ENCODE measurements at regions not wholly inside any gene's neighbourhood (a gene's known extent, or its start where the extent isn't known, plus 50 kb on each side); places are given as distances from the start of the nearest gene placed in this dataset.

DNA sequence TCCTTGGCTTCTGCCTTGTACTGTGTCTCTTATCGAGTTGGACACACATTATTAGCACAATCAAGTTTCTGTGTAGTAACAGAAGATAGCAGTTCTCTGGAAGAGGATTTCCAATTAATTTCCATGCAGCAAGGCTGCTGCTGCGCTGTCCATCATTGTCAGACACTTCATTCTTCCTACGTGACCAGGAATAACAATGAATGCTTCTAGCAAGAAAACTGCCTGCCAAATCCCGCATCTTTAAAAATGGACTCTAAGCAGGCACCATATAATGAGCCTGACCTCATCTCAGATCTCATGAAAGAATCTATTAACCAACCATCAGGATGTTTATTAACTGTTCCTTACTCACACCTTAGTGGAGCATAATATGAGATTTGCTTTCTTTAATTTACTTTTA, 1067.7 kb upstream of the FAM98A start:
- WGBS, 2 experiments (ENCODE audit: insufficient coverage in 2 of 2): 75 to 93% methylated on average over 3 of the region's 4 CpGs
- Histone ChIP-seq H3K27ac (ENCODE audit: low read depth, low read length, severe bottlenecking) (no peak overlapping the region), H3K4me3 (ENCODE audit: extremely low read depth, insufficient read depth, low read length, poor library complexity, severe bottlenecking) (no peak overlapping the region), H3K9me3 (ENCODE audit: control insufficient read depth, low read length) (no peaks in the 10 kb centered on the region), H3K4me1 (ENCODE audit: control insufficient read depth, insufficient read depth, low read length, poor library complexity, severe bottlenecking) (no peaks in the 10 kb centered on the region), H3K36me3 (ENCODE audit: control insufficient read depth, insufficient read depth, low read length) (no peaks in the 10 kb centered on the region)

DNA sequence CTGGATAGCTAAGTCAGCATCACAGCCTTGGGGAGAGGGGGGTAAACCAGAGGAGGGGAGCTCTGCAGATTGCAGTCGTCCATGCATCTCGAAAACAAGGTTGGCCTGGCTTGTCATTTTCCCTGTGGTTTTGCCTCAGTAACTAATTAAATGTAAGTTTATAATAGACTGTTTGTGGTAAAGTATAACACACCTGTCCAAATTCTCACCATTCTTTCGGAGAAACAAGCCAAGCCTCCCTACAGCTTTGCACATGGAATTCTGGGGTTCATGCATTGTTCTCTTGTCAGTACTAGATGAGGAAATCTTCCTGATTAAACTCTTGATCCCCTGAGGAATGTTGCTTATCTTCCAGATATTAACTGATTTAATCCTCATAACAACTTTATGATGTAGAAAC, 1065.2 kb upstream of the FAM98A start:
- Histone ChIP-seq H3K27ac (ENCODE audit: low read depth, low read length, severe bottlenecking) (no peak overlapping the region), H3K4me1 (ENCODE audit: control insufficient read depth, insufficient read depth, low read length, poor library complexity, severe bottlenecking) (no peaks in the 10 kb centered on the region)

DNA sequence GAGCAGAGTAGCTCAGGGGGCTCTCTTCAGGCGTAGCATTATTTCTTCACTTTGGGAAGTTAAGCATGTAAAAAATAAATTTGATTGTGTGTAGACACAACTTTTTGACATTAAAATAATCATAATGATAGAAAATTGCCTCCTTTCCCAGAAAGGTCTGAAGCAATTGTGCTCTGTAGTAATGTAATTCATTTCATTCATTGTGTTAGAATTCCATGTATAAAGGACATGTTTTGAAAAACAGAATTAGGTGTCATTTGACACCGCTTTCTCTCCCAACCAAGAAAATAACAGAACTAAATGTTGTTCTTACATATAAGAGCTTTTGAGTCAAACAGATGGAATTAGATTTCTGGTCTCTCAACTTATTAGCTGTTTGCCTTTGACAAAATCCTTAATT, 1064.2 kb upstream of the FAM98A start:
- Histone ChIP-seq H3K4me3 (ENCODE audit: extremely low read depth, insufficient read depth, low read length, poor library complexity, severe bottlenecking) (no peak overlapping the region), H3K27ac (ENCODE audit: low read depth, low read length, severe bottlenecking) (no peak overlapping the region), H3K4me1 (ENCODE audit: control insufficient read depth, insufficient read depth, low read length, poor library complexity, severe bottlenecking) (no peaks in the 10 kb centered on the region), H3K36me3 (ENCODE audit: control insufficient read depth, insufficient read depth, low read length) (no peaks in the 10 kb centered on the region), H3K9me3 (ENCODE audit: control insufficient read depth, low read length) (no peaks in the 10 kb centered on the region)
- no CpG with 5 or more reads among the region's 2 CpGs for WGBS, 2 experiments (ENCODE audit: insufficient coverage in 2 of 2)

More for the DNA sequence above, 1065.2 kb upstream of the FAM98A start:
- H3K36me3 ChIP-seq (ENCODE audit: control insufficient read depth, insufficient read depth, low read length): no peaks in the 10 kb centered on the region
- WGBS, 2 experiments (ENCODE audit: insufficient coverage in 2 of 2): 67% methylated on average over 1 of the region's 3 CpGs; no CpG with 5 or more reads in 1 of the 2 experiments
- no peaks in the 10 kb centered on the region for H3K9me3 ChIP-seq (ENCODE audit: control insufficient read depth, low read length)
- H3K4me3 ChIP-seq (ENCODE audit: extremely low read depth, insufficient read depth, low read length, poor library complexity, severe bottlenecking): no peak overlapping the region

DNA sequence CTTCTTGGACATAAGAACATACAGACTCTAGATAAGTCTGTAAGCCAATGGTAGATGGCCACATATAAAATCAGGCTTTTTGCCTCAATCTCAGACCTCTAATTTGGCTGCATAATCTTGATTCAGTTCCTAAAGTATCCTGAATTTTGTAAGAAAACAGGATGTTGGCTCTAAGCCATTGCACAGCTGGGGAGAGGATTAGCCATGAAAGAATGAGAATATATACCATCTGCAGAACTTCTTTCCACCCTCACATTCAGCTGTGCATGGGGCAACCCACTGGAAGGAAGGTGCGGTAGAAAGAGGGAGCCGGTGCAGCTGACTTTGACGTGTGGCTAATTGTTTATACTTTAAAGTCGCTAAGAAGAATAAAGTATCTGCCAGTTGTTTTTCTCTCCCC, 1061.6 kb upstream of the FAM98A start:
- Histone ChIP-seq H3K27ac (ENCODE audit: low read depth, low read length, severe bottlenecking) (no peak overlapping the region), H3K9me3 (ENCODE audit: control insufficient read depth, low read length) (no peaks in the 10 kb centered on the region), H3K4me1 (ENCODE audit: control insufficient read depth, insufficient read depth, low read length, poor library complexity, severe bottlenecking) (no peaks in the 10 kb centered on the region), H3K36me3 (ENCODE audit: control insufficient read depth, insufficient read depth, low read length) (no peaks in the 10 kb centered on the region), H3K4me3 (ENCODE audit: extremely low read depth, insufficient read depth, low read length, poor library complexity, severe bottlenecking) (no peak overlapping the region)
- WGBS, 2 experiments (ENCODE audit: insufficient coverage in 2 of 2): 91% methylated on average over 4 of the region's 4 CpGs; no CpG with 5 or more reads in 1 of the 2 experiments

DNA sequence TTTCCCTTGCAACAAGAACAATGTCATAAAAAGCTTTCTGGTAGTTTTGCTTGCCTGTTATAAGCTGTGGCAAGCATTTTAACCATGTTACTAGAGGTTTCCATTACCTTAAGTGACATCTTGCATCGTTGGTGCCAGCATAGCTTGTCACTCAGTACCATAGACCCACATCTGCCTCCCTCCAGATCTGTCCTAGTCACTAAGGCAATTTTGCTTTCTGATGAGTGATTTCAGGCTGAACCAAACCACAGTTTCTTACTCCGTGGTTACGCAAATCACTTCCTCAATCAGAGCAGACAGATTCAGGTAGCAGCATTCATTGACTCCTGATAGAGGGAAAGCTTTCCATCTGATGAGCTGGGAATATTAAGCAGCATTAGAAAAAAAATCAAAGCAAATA, 1057.5 kb upstream of the FAM98A start:
- no peaks in the 10 kb centered on the region for H3K4me1 ChIP-seq (ENCODE audit: control insufficient read depth, insufficient read depth, low read length, poor library complexity, severe bottlenecking)
- WGBS, 2 experiments (ENCODE audit: insufficient coverage in 2 of 2): 89% methylated on average over 3 of the region's 3 CpGs; no CpG with 5 or more reads in 1 of the 2 experiments
- no peak overlapping the region for H3K4me3 ChIP-seq (ENCODE audit: extremely low read depth, insufficient read depth, low read length, poor library complexity, severe bottlenecking)
- no peaks in the 10 kb centered on the region for H3K36me3 ChIP-seq (ENCODE audit: control insufficient read depth, insufficient read depth, low read length)
- H3K27ac ChIP-seq (ENCODE audit: low read depth, low read length, severe bottlenecking): no peak overlapping the region
- H3K9me3 ChIP-seq (ENCODE audit: control insufficient read depth, low read length): no peaks in the 10 kb centered on the region

DNA sequence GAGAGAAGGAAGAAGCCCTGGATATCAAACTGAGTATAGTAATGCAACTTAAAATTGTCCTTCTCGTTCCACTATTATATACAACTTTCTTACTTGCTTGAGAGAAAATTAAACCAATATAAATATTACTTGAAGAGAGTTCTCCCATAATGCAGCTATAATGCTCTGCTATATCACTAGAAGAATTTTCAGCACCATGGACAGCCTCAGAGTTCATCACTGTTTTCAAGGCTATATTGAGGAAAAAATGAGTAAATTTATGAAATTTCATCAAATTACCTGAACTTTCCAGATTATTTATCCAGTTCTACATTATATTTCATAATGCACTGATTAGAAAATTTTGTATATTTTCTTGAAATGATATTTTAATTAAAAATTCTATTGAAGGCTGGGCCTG, 1053.5 kb upstream of the FAM98A start:
- WGBS, 2 experiments (ENCODE audit: insufficient coverage in 2 of 2): 40% methylated on average over 1 of the region's 1 CpG; no CpG with 5 or more reads in 1 of the 2 experiments
- Histone ChIP-seq H3K9me3 (ENCODE audit: control insufficient read depth, low read length) (no peaks in the 10 kb centered on the region), H3K4me3 (ENCODE audit: extremely low read depth, insufficient read depth, low read length, poor library complexity, severe bottlenecking) (no peak overlapping the region), H3K4me1 (ENCODE audit: control insufficient read depth, insufficient read depth, low read length, poor library complexity, severe bottlenecking) (no peaks in the 10 kb centered on the region), H3K27ac (ENCODE audit: low read depth, low read length, severe bottlenecking) (no peak overlapping the region), H3K36me3 (ENCODE audit: control insufficient read depth, insufficient read depth, low read length) (no peaks in the 10 kb centered on the region)

DNA sequence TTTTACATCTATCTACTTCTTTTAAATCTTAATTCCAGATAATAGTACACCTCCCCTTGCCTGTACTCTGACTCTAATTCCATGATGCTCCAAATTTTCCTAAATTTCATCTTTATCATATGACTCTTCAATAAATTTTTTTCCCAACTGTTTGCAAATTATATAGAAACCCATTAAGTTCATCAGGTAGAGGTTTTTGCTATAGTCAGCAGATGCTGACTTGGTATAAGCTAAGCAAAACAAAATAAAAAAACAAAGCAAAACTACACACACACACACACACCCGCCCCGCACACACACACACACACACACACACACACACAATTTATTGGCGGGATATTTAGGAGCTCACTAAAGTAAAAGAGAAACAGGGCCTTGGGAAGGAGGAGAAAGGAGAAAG, 1047.8 kb upstream of the FAM98A start:
- Histone ChIP-seq H3K27ac (ENCODE audit: low read depth, low read length, severe bottlenecking) (no peak overlapping the region), H3K4me1 (ENCODE audit: control insufficient read depth, insufficient read depth, low read length, poor library complexity, severe bottlenecking) (no peaks in the 10 kb centered on the region), H3K36me3 (ENCODE audit: control insufficient read depth, insufficient read depth, low read length) (no peaks in the 10 kb centered on the region), H3K9me3 (ENCODE audit: control insufficient read depth, low read length) (no peaks in the 10 kb centered on the region), H3K4me3 (ENCODE audit: extremely low read depth, insufficient read depth, low read length, poor library complexity, severe bottlenecking) (no peak overlapping the region)
- WGBS, 2 experiments (ENCODE audit: insufficient coverage in 2 of 2): no CpG with 5 or more reads among the region's 3 CpGs

DNA sequence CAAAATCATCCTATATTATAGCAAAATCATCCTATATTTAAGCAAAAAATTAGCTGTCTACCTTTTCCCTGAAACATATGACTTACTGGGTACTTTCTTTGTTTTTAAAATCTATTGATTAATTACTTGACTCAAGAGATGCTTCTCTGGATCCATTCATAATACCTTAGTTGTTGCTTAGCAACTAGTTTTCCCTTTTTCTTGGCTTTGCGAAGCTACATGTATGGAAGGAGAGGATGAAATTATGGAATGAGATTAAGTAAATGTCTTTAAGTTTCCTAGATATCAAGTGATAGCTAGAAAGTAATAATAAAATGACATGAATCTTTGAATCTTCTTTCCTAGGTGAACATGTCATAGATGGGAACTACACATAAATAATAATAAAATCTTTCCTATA, 1033.2 kb upstream of the FAM98A start:
- Histone ChIP-seq H3K36me3 (ENCODE audit: control insufficient read depth, insufficient read depth, low read length) (no peaks in the 10 kb centered on the region), H3K9me3 (ENCODE audit: control insufficient read depth, low read length) (no peaks in the 10 kb centered on the region), H3K4me3 (ENCODE audit: extremely low read depth, insufficient read depth, low read length, poor library complexity, severe bottlenecking) (no peak overlapping the region), H3K4me1 (ENCODE audit: control insufficient read depth, insufficient read depth, low read length, poor library complexity, severe bottlenecking) (no peaks in the 10 kb centered on the region), H3K27ac (ENCODE audit: low read depth, low read length, severe bottlenecking) (no peak overlapping the region)
- WGBS, 2 experiments (ENCODE audit: insufficient coverage in 2 of 2): no CpG with 5 or more reads among the region's 1 CpG

DNA sequence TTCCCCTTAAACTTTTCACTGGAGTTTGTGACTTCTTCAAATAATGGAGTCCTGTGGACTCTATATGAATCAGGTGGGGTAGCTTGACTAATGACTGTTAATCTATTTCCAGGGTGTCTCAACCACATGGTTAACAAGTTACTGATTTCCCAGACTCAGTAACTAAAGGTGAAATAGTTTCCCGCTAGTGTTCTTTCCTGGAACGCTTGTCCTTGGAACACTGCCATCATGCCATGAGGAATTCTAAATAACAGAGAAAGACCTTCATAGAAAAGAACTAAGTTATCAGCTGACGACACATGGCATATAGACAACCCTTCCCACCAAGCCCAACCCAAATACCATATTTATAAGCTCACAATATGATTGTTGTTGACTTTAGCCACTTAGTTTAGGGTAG, 1027.9 kb upstream of the FAM98A start:
- Histone ChIP-seq H3K9me3 (ENCODE audit: control insufficient read depth, low read length) (no peaks in the 10 kb centered on the region), H3K27ac (ENCODE audit: low read depth, low read length, severe bottlenecking) (no peak overlapping the region), H3K36me3 (ENCODE audit: control insufficient read depth, insufficient read depth, low read length) (no peaks in the 10 kb centered on the region), H3K4me3 (ENCODE audit: extremely low read depth, insufficient read depth, low read length, poor library complexity, severe bottlenecking) (no peak overlapping the region), H3K4me1 (ENCODE audit: control insufficient read depth, insufficient read depth, low read length, poor library complexity, severe bottlenecking) (no peaks in the 10 kb centered on the region)
- WGBS, 2 experiments (ENCODE audit: insufficient coverage in 2 of 2): no CpG with 5 or more reads among the region's 3 CpGs

DNA sequence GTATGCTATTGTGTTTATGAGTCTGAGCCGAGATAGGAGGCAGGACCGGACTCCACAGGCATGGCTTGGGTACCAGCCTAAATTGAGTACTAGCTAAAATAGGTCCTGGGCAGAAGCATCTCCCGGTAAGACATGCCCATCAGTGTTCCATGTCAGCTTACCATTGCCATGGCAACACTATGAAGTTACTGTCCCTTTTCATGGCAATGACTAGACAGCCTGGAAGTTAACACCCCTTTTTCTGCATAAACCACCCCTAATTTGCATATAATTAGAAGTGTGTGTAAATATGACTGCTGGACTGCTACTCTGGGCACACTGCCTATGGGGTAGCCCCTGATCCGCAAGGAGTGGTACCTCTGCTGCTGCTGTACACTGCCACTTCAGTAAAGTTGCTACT, 1005.1 kb upstream of the FAM98A start:
- WGBS, 2 experiments (ENCODE audit: insufficient coverage in 2 of 2): 82 to 90% methylated on average over 2 of the region's 4 CpGs
- H3K9me3 ChIP-seq (ENCODE audit: control insufficient read depth, low read length): no peaks in the 10 kb centered on the region
- no peaks in the 10 kb centered on the region for H3K4me1 ChIP-seq (ENCODE audit: control insufficient read depth, insufficient read depth, low read length, poor library complexity, severe bottlenecking)
- H3K27ac ChIP-seq (ENCODE audit: low read depth, low read length, severe bottlenecking): no peak overlapping the region
- H3K4me3 ChIP-seq (ENCODE audit: extremely low read depth, insufficient read depth, low read length, poor library complexity, severe bottlenecking): no peak overlapping the region
- no peaks in the 10 kb centered on the region for H3K36me3 ChIP-seq (ENCODE audit: control insufficient read depth, insufficient read depth, low read length)

DNA sequence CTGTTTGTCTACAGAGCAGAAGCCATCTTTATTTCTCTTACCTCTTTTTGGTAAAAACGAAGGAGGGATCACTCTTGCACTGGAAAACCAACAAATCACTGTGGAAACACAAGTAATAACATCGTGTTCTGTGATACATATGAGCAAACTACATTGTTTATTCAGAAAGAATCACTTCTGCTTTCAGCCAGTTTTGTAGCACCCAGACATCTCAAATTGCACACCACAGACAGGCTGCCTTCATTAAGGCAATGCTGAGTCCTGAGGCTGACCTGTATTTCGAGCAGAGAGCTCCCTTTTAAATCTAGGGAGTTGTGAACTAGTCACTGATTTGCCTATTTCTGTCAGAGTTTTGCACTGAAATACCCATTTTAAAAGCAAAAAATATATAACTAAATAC, 1003.2 kb upstream of the FAM98A start:
- Histone ChIP-seq H3K36me3 (ENCODE audit: control insufficient read depth, insufficient read depth, low read length) (no peaks in the 10 kb centered on the region), H3K9me3 (ENCODE audit: control insufficient read depth, low read length) (no peaks in the 10 kb centered on the region), H3K27ac (ENCODE audit: low read depth, low read length, severe bottlenecking) (no peak overlapping the region), H3K4me1 (ENCODE audit: control insufficient read depth, insufficient read depth, low read length, poor library complexity, severe bottlenecking) (no peaks in the 10 kb centered on the region), H3K4me3 (ENCODE audit: extremely low read depth, insufficient read depth, low read length, poor library complexity, severe bottlenecking) (no peak overlapping the region)
- 92 to 93% methylated on average over 2 of the region's 3 CpGs for WGBS, 2 experiments (ENCODE audit: insufficient coverage in 2 of 2)
